GM18511 (cell line): ENCODE measurements at regions not wholly inside any gene's neighbourhood (a gene's known extent, or its start where the extent isn't known, plus 50 kb on each side); places are given as distances from the start of the nearest gene placed in this dataset.

Experiments used
- ATAC-seq: cut with Tn5 transposase; IDR thresholded peaks from one replicate; pipeline ENCODE4 v1.9.1; 2021; ENCODE audit warnings: mild to moderate bottlenecking, moderate library complexity; ENCODE audit not compliant: unreplicated experiment

DNA sequence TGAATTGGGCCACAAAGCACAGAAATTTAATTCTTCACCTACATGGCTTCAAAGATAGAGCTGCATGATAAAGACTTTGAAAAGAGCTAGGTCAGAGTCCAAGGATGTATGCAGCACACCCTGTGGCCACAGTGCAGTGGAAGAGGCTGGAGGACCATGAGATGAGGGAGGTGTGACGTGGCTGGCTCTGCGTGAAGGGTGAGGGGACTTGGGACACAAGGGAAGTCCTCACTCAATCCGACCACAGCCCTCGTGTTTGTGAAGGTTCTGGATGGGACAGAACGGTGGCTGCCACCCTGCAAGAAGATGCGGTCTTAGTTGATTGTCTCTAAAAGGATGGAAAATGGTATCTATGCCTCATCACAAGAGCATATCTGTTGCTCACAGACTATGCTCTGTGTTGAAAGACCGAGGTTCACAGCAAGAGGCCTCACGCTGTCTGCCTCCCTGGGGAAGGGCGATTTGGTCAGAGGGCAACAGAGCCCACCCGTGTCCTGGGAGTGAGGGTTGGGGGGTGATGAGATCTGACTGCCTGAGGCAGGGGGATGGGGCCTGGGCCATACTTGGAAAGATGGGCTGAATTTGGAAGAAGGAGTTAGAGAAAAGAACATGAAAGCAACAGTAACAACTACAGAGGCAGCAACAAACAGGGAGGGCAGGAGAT is 174.4 kb upstream of the SHH start:
- ATAC-seq: no peak

GRCh38 chr7:155985518-155986250 is 173.4 kb upstream of the SHH start:
- no peak for ATAC-seq

DNA sequence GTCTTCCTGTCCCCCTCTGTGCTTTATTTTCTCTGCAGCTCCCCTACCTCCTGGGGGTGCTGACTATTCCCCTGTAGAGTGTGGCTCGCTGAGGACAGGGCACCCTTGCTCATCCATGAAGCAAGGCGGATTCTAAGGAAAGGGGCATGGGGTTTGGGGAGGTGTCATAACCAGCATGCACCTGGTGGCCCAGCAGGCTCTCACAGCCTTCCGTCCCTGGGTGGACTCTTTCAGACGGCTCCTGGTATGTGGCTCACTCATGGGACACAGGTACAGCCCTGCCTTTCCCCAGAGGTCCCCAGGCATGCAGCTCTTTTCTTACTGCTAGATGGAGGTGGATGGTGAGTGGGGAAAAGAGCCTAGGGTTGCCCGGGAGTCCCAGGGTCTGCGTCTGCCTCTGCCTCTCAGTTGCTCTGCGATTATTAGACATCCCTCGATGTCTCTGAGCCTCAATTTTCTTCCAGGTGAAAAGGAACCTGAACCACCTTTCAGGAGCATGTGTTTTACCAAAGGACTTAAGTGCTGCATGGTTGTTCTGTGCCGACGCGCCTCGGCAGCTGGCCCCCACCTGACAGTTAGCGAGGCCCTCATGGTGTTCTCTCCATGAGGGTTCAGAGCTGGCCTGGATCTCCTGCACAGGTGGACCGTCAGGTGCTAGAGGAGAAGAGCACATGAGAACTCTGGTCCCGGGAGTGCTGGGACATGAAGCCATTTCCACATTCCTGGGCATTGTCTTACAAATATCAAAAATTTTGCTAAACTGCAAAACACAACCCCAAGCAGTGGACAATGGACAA is 172.5 kb upstream of the SHH start:
- ATAC-seq: no peak

GRCh38 chr7:155984028-155984580 is 171.8 kb upstream of the SHH start:
- no peak for ATAC-seq

- ATAC-seq: no peak
These were observed 171.0 kb upstream of the SHH start for GRCh38 chr7:155983176-155983815.

- no peak for ATAC-seq
These were observed 169.4 kb upstream of the SHH start for GRCh38 chr7:155981703-155982102.

- ATAC-seq: no peak
These were observed 168.6 kb upstream of the SHH start for GRCh38 chr7:155980841-155981240.

- ATAC-seq: no peak
These were observed 167.7 kb upstream of the SHH start for GRCh38 chr7:155979994-155980393.

- ATAC-seq: no peak
These were observed 167.3 kb upstream of the SHH start for GRCh38 chr7:155979566-155979965.

- ATAC-seq: no peak
These were observed 163.2 kb upstream of the SHH start for GRCh38 chr7:155975490-155975889.

GRCh38 chr7:155974186-155974897 is 162.1 kb upstream of the SHH start:
- ATAC-seq: no peak

- ATAC-seq: no peak
These were observed 161.3 kb upstream of the SHH start for GRCh38 chr7:155973451-155973997.

- no peak for ATAC-seq
These were observed 160.6 kb upstream of the SHH start for GRCh38 chr7:155972651-155973390.

DNA sequence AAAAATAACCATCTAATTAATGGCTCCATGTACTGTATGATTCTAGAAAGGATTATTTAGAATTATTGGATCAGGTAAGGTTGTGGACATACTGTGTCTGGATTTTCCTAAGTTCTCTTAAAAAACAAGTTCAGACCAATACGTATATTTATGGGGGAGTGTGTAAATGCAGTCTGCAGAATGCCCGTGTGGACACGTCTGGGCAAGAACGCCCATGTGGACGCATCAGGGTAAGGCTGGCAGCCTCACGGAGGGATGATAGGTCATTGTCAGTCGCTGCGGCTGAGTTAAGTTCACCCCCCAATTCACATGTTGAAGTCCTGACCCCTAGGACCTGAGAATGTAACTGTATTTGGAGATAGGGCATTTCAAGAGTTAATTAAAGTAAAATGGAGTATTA is 160.0 kb upstream of the SHH start:
- no peak for ATAC-seq

DNA sequence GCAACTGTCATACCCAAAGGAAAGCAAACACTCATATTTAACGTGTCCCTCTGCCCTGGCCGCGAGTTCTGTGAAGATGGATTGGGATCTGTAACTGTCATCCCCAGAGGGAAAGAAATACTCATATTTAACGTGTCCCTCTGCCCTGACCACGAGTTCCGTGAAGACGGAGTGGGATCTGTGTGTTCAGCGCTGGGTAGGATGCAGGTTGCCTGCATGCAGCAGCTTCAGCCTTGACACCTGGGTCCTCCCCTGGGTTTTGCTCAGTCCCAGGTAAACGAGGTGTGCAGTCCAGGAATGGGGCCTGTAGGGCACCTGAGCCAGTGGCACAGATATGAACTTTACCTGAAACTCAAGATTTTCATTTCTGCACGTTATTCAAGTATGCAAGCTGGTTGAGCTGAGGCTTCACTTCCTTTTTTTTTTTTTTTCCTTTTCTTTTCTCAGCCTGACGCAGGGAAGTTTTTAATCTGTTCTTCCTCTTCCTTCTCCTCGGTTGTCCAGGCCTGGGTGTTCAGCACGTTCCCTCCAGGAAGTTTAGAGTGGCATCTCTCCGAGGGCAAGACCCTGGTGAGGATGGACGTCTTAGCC is 159.0 kb upstream of the SHH start:
- no peak for ATAC-seq

- ATAC-seq: no peak
These were observed 157.1 kb upstream of the SHH start for GRCh38 chr7:155969192-155969929.

DNA sequence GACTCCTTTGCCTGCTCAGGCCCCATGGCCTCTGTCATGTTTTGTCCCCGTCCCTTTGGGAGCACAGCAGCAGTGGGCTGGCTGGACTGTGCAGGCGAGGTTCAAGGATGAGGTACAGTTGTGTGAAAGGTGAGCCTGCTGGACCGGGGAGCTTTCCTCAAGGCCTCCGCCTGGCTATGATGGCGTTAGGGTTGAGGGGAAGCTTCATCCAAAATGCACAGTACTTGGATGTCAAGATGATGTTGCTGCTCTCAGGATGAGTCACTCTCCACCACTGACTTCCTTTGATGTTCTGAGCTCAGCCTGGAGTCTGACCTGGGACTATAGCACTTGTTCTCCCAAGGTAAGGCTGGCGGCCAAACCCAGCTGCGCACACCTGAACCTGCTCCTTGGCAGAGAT is 152.7 kb upstream of the SHH start:
- ATAC-seq: peak; percentile 53

DNA sequence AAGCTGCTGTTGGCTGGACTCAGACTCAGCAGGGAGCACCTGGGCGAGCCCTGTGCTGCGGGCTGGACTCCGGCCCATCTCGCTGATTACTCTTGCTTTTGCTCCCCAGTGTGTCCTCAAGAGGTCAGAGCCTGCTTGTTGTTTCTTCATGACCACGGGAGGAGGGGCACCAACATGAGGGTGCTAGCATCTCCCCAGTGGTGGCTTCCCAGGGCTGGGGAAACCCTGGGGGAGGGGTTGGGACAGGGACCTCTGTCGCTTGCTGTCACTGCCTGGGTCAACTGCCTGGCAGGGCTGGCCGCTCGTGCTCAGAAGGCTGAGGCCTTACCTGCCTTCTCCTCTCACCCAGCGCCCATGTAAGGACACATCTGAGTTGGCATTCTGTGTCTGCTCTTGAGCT is 152.3 kb upstream of the SHH start:
- ATAC-seq: no peak
